HCT116 (cell line): ENCODE measurements at regions not wholly inside any gene's neighbourhood (a gene's known extent, or its start where the extent isn't known, plus 50 kb on each side); places are given as distances from the start of the nearest gene placed in this dataset.

ENCODE experiments used
- ATAC-seq: fragments of 200-7000 bp; cut with Tn5 transposase; 2 replicates; pipeline ENCODE4 v1.9.1; 2020; ENCODE audit warnings: mild to moderate bottlenecking, moderate library complexity
- BruUV-seq: library from RNA; stranded (reverse); fragments of 400-500 nt; replicated peaks from 2 replicates; lab custom pipeline; 2021; lab: Mats Ljungman, UMichigan
- CTCF ChIA-PET: fragments of 300-600 bp; sonication (Branson Sonifier 250); formaldehyde crosslinking; loops from one replicate; lab custom pipeline; 2021; ENCODE audit warnings: antibody characterized with exemption; lab: Charles Lee
- POLR2A ChIA-PET: fragments of 300-600, 350-600 bp; sonication (Branson Sonifier 250); formaldehyde crosslinking; loops from one replicate; lab custom pipeline; 2021; ENCODE audit warnings: antibody characterized with exemption; lab: Charles Lee
- RAD21 ChIA-PET, 2 experiments: fragments of 300-600 bp; sonication (Branson Sonifier 250); formaldehyde crosslinking; loops; one replicate each; lab custom pipeline; 2023; ENCODE audit warnings: low total read pairs in 2 of 2; ENCODE audit not compliant: uncharacterized antibody in 2 of 2, unreplicated experiment in 2 of 2, low non-redundant PET in 1 of 2; lab: Charles Lee
- DNase-seq: peaks from one replicate; pipeline ENCODE4 v3.0.0-alpha.2; 2010; ENCODE audit warnings: low read depth, low spot score
- H2AFZ ChIP-seq: fragments of 200-600 bp; shearing (Covaris generic), sonication (generic); 2 replicates; pipeline ENCODE4 v1.6.1; 2017; ENCODE audit warnings: low read depth, mixed run types, mixed read lengths, antibody characterized with exemption, low read length; ENCODE audit not compliant: poor library complexity, severe bottlenecking
- H3K27ac ChIP-seq: 2 replicates; pipeline ENCODE4 v1.5.1; 2012; ENCODE audit warnings: low read depth, low read length
- H3K27me3 ChIP-seq: fragments of 200-600 bp; sonication (generic); 2 replicates; pipeline ENCODE4 v1.6.1; 2016; ENCODE audit warnings: mixed run types, low read length, mixed read lengths; ENCODE audit not compliant: insufficient read depth
- H3K36me3 ChIP-seq, 2 experiments: fragments of 200-500 bp in 1 of 2; fragments of 200-600 bp in 1 of 2; sonication (Bioruptor generic) in 1 of 2; sonication (generic) in 1 of 2; 2 replicates each; pipeline versions ENCODE4 v1.5.1 to v1.6.1; 2014 to 2016; ENCODE audit warnings: low read length in 2 of 2, inconsistent platforms in 1 of 2, mixed read lengths in 1 of 2, mixed run types in 1 of 2; ENCODE audit not compliant: insufficient read depth in 2 of 2, control insufficient read depth in 1 of 2
- H3K4me1 ChIP-seq, 2 experiments: fragments of 200-600 bp in 1 of 2; sonication (generic) in 1 of 2; 2 replicates each; pipeline versions ENCODE4 v1.5.1 to v1.6.1; 2012 to 2017; ENCODE audit warnings: low read length in 2 of 2, inconsistent platforms in 1 of 2, mild to moderate bottlenecking in 1 of 2, mixed read lengths in 1 of 2, mixed run types in 1 of 2, moderate library complexity in 1 of 2; ENCODE audit not compliant: insufficient read depth in 2 of 2, control insufficient read depth in 1 of 2
- H3K4me2 ChIP-seq: fragments of 200-600 bp; sonication (generic); 2 replicates; pipeline ENCODE4 v1.6.1; 2017; ENCODE audit warnings: mixed run types, low read length, mixed read lengths
- H3K4me3 ChIP-seq, 2 experiments: fragments of 200-600 bp in 1 of 2; sonication (generic) in 1 of 2; replicated peaks in 1 of 2; 2 replicates each; pipeline ENCODE4 v1.5.1; 2011 to 2016; ENCODE audit warnings: low read length in 2 of 2, control low read depth in 1 of 2, low read depth in 1 of 2, mild to moderate bottlenecking in 1 of 2, mixed read lengths in 1 of 2, mixed run types in 1 of 2
- H3K79me2 ChIP-seq: fragments of 200-600 bp; sonication (generic); 2 replicates; pipeline ENCODE4 v1.6.1; 2017; ENCODE audit warnings: mild to moderate bottlenecking, mixed run types, low read length, moderate library complexity, mixed read lengths; ENCODE audit not compliant: insufficient read depth
- H3K9ac ChIP-seq: fragments of 200-600 bp; sonication (generic); 2 replicates; pipeline ENCODE4 v1.6.1; 2016; ENCODE audit warnings: low read length, mixed read lengths
- H3K9me2 ChIP-seq: fragments of 200-600 bp; sonication (generic), shearing (Covaris generic); 2 replicates; pipeline ENCODE4 v1.6.1; 2017; ENCODE audit warnings: mixed run types, mild to moderate bottlenecking, moderate library complexity; ENCODE audit not compliant: insufficient read depth
- H3K9me3 ChIP-seq, 2 experiments: fragments of 200-500 bp in 1 of 2; fragments of 200-600 bp in 1 of 2; sonication (Bioruptor generic) in 1 of 2; sonication (generic) in 1 of 2; 2 replicates each; pipeline ENCODE4 v1.6.1; 2014 to 2017; ENCODE audit warnings: low read length in 2 of 2, mixed read lengths in 2 of 2, inconsistent platforms in 1 of 2, low read depth in 1 of 2, mild to moderate bottlenecking in 1 of 2, mixed run types in 1 of 2, moderate library complexity in 1 of 2; ENCODE audit not compliant: control insufficient read depth in 1 of 2, insufficient read depth in 1 of 2
- H4K20me1 ChIP-seq: fragments of 200-600 bp; sonication (generic), shearing (Covaris generic); 2 replicates; pipeline ENCODE4 v1.6.1; 2017; ENCODE audit warnings: mixed run types, mild to moderate bottlenecking, moderate library complexity; ENCODE audit not compliant: insufficient read depth
- ATF3 ChIP-seq: IDR thresholded peaks from 2 replicates; pipeline ENCODE4 v1.6.1; 2012
- ELF1 ChIP-seq: IDR thresholded peaks from 2 replicates; pipeline ENCODE4 v1.6.1; 2012; ENCODE audit warnings: low read depth, borderline replicate concordance
- FOSL1 ChIP-seq: IDR thresholded peaks from 2 replicates; pipeline ENCODE4 v1.6.1; 2012; ENCODE audit warnings: low read depth
- JUND ChIP-seq: IDR thresholded peaks from 2 replicates; pipeline ENCODE4 v1.6.1; 2012
- RAD21 ChIP-seq: IDR thresholded peaks from 2 replicates; pipeline ENCODE4 v1.6.1; 2012; ENCODE audit warnings: low read depth, mild to moderate bottlenecking
- REST ChIP-seq: IDR thresholded peaks from 2 replicates; pipeline ENCODE4 v1.6.1; 2012; ENCODE audit warnings: low read depth
- SP1 ChIP-seq: IDR thresholded peaks from 2 replicates; pipeline ENCODE4 v1.6.1; 2012; ENCODE audit warnings: low read depth
- intact Hi-C: fragments of 100-400 bp; cut with micrococcal nuclease; formaldehyde crosslinking; loops from 2 replicates; pipeline ENCODE4 v1.10.0; 2022

- Histone ChIP-seq H2AFZ (no peak overlapping the region), H3K27me3 (no peaks in the 10 kb centered on the region), H4K20me1 (no peaks in the 10 kb centered on the region), H3K36me3 (no peaks in the 10 kb centered on the region), H3K4me2 (peak overlapping the region; percentile 43; the same call in 1 of the 2 replicates), H3K9ac (no peak overlapping the region), H3K4me1 (peaks cover 0 to 10% of the 10 kb centered on the region in 2 experiments; a peak in 2 of 4 replicates), H3K27ac (no peak overlapping the region), H3K4me3 (no peak overlapping the region), H3K9me2 (no peaks in the 10 kb centered on the region), H3K79me2 (no peaks in the 10 kb centered on the region), H3K9me3 (no peaks in the 10 kb centered on the region)
- BruUV-seq, result no TSS peak
- CTCF ChIA-PET, result no interaction called here
- DNase-seq, result no peak
- TF ChIP-seq RAD21, result no peak
- TF ChIP-seq REST, result no peak
- no peak for TF ChIP-seq ATF3
- TF ChIP-seq SP1, result no peak
- TF ChIP-seq JUND, result no peak
- RAD21 ChIA-PET, result no interaction called here
- no peak for ATAC-seq
- POLR2A ChIA-PET, result no interaction called here
- intact Hi-C loops, result no loop called here
Measured at GRCh38 chrX:108946531-108946930, 210.2 kb upstream of the IRS4 start.

GRCh38 chrX:108945883-108946523 lies 209.6 kb upstream of the IRS4 start:
- ATAC-seq, result peak; percentile 93
- intact Hi-C loops, result no loop called here
- no TSS peak for BruUV-seq

More at GRCh38 chrX:108945883-108946523, 209.6 kb upstream of the IRS4 start:
- no peaks in the 10 kb centered on the region for H3K79me2 ChIP-seq
- H3K4me1 ChIP-seq, result peaks cover 0 to 10% of the 10 kb centered on the region in 2 experiments; a peak in 2 of 4 replicates
- no peak overlapping the region for H2AFZ ChIP-seq
- ChIA-PET POLR2A (no interaction called here), RAD21 (no interaction called here), CTCF (no interaction called here)
- no peaks in the 10 kb centered on the region for H3K9me3 ChIP-seq
- TF ChIP-seq FOSL1, result peak; percentile 41; the same call in 1 of the 2 replicates
- no peak for TF ChIP-seq ELF1
- no peaks in the 10 kb centered on the region for H3K36me3 ChIP-seq
- H3K4me2 ChIP-seq, result peak overlapping the region; percentile 43; the same call in 1 of the 2 replicates
- no peak overlapping the region for H3K4me3 ChIP-seq
- DNase-seq, result peak; percentile 36
- H3K9ac ChIP-seq, result no peak overlapping the region
- H4K20me1 ChIP-seq, result no peaks in the 10 kb centered on the region
- H3K9me2 ChIP-seq, result no peaks in the 10 kb centered on the region
- no peaks in the 10 kb centered on the region for H3K27me3 ChIP-seq
- no peak overlapping the region for H3K27ac ChIP-seq
